ENCODE measurements at regions not wholly inside any gene's neighbourhood (a gene's known extent, or its start where the extent isn't known, plus 50 kb on each side); places are given as distances from the start of the nearest gene placed in this dataset.

GRCh38 chr17:77649717-77650211, 308.7 kb upstream of the TNRC6C start:
- H3K4me3 ChIP-seq (ENCODE audit: low read depth, low read length) = no peak overlapping the region
- DNase-seq (ENCODE audit: low read depth) = no peak

GRCh38 chr17:77651988-77652387, 306.5 kb upstream of the TNRC6C start:
- H3K4me3 ChIP-seq (ENCODE audit: low read depth, low read length) = no peak overlapping the region
- no peak for DNase-seq (ENCODE audit: low read depth)

- H3K4me3 ChIP-seq (ENCODE audit: low read depth, low read length) = no peak overlapping the region
Measured at GRCh38 chr17:77654296-77654695, 304.2 kb upstream of the TNRC6C start.

GRCh38 chr17:77654850-77655249, 303.7 kb upstream of the TNRC6C start:
- DNase-seq (ENCODE audit: low read depth) = no peak
- no peak overlapping the region for H3K4me3 ChIP-seq (ENCODE audit: low read depth, low read length)

More at GRCh38 chr17:77654296-77654695, 304.2 kb upstream of the TNRC6C start:
- DNase-seq (ENCODE audit: low read depth) = no peak

- DNase-seq (ENCODE audit: low read depth) = no peak
- no peak overlapping the region for H3K4me3 ChIP-seq (ENCODE audit: low read depth, low read length)
Measured at GRCh38 chr17:77656054-77656453, 302.4 kb upstream of the TNRC6C start.

- DNase-seq (ENCODE audit: low read depth) = no peak
- H3K4me3 ChIP-seq (ENCODE audit: low read depth, low read length) = no peak overlapping the region
Measured at GRCh38 chr17:77657839-77658238, 300.7 kb upstream of the TNRC6C start.

DNA sequence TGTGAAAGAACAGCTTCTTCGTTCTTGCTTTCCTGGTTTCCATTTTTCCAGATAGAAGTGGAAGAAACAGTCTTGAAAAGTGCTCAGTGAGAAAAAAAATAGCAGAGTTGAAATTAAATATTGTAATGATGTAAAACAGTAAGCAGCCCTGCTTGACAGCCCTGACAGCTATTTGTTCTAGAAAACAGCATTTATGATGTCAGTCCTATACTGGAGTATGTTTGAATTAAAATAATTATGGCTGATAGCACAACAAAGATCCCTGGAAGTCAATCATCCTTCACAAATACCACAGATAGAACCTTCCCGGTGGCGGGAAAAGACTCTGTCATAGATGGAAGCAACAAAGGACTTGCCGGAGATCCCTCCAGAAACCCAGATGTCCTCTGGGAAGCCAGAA, 298.0 kb upstream of the TNRC6C start:
- H3K4me3 ChIP-seq (ENCODE audit: low read depth, low read length) = no peak overlapping the region
- no peak for DNase-seq (ENCODE audit: low read depth)

GRCh38 chr17:77662833-77663232, 295.7 kb upstream of the TNRC6C start:
- no peak overlapping the region for H3K4me3 ChIP-seq (ENCODE audit: low read depth, low read length)
- no peak for DNase-seq (ENCODE audit: low read depth)

- no peak overlapping the region for H3K4me3 ChIP-seq (ENCODE audit: low read depth, low read length)
- DNase-seq (ENCODE audit: low read depth) = no peak
Measured at GRCh38 chr17:77664097-77664729, 294.3 kb upstream of the TNRC6C start.

GRCh38 chr17:77665833-77666232, 292.7 kb upstream of the TNRC6C start:
- DNase-seq (ENCODE audit: low read depth) = no peak
- H3K4me3 ChIP-seq (ENCODE audit: low read depth, low read length) = no peak overlapping the region

- no peak for DNase-seq (ENCODE audit: low read depth)
- H3K4me3 ChIP-seq (ENCODE audit: low read depth, low read length) = no peak overlapping the region
Measured at GRCh38 chr17:77666462-77666861, 292.0 kb upstream of the TNRC6C start.

- DNase-seq (ENCODE audit: low read depth) = no peak
- H3K4me3 ChIP-seq (ENCODE audit: low read depth, low read length) = no peak overlapping the region
Measured at GRCh38 chr17:77666881-77667395, 291.6 kb upstream of the TNRC6C start.

DNA sequence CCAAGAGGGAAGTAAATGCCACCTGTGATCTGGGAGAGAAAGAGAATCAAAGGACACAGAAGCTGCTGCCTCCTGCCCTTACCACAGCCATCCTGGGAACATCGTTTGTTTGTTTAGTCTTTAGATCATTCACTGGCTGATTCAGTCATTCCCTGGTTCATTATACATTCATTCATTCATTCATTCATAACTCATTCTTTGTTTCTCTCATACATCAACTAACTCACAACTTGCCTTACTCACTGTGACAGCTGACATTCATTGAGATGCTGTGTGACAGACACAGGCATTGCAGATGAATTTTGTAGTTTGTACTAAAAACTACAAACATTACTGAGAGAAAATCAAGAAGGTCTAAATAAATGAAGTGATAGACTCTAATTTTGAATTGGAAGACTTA, 291.0 kb upstream of the TNRC6C start:
- DNase-seq (ENCODE audit: low read depth) = no peak
- H3K4me3 ChIP-seq (ENCODE audit: low read depth, low read length) = no peak overlapping the region

DNA sequence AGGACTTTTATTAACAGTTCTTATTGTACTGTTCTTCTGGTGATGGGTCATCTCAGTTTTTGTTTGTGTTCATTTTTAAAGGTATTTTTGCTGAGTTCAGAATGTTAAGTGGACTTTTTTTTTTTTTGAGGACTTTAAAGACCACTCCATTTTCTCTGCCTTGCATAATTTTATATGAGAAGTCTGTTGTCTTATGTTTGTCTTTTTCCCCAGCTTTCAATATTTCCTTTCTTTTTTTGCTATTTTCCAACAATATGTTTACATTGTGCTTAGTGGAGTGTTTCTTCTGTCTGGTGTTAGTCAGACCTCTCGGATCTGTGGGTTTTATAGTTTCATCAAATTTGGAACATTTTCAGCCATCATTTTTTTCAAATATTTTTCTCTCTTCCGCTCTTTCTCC, 290.0 kb upstream of the TNRC6C start:
- DNase-seq (ENCODE audit: low read depth) = no peak
- H3K4me3 ChIP-seq (ENCODE audit: low read depth, low read length) = no peak overlapping the region

- H3K4me3 ChIP-seq (ENCODE audit: low read depth, low read length) = no peak overlapping the region
- DNase-seq (ENCODE audit: low read depth) = no peak
Measured at GRCh38 chr17:77670173-77670572, 288.3 kb upstream of the TNRC6C start.

DNA sequence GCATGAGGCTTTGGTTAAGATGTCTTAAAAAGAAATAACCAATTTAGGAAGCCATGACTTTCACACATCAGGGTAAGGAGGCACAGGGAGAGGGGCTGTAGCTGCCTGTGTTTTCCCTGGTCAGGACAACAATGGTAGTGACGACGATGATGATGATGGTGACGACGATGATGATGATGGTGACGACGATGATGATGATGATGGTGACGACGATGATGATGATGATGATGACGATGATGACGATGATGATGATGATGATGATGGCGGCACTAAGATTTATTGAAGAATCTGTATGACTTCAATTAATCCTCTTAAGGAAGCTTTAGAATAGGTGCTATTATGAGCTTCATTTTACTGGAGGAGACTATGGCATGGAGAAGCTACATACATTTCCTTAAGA, 284.1 kb upstream of the TNRC6C start:
- no peak overlapping the region for H3K4me3 ChIP-seq (ENCODE audit: low read depth, low read length)
- DNase-seq (ENCODE audit: low read depth) = no peak

GRCh38 chr17:77675411-77675810, 283.1 kb upstream of the TNRC6C start:
- H3K4me3 ChIP-seq (ENCODE audit: low read depth, low read length) = no peak overlapping the region
- no peak for DNase-seq (ENCODE audit: low read depth)

DNA sequence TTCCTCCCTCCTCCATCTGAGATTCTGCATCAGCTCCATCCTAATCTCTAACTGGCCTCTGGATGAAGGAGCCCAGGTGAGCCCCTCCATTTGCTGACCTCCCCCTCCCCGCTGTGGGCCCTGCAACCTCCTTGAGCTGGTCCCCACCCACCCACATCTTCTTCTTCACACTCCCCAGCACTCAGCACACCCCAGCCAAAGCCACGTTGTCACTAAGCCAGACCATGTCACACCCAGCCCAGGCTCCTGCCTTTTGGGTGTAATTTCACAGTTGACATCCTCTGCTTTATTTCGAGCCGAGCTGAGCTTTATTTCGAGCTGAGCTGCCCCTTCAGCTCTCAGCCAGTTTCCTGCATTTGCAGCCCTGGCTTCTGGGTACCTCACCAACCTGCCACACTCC, 282.7 kb upstream of the TNRC6C start:
- no peak for DNase-seq (ENCODE audit: low read depth)
- H3K4me3 ChIP-seq (ENCODE audit: low read depth, low read length) = no peak overlapping the region

DNA sequence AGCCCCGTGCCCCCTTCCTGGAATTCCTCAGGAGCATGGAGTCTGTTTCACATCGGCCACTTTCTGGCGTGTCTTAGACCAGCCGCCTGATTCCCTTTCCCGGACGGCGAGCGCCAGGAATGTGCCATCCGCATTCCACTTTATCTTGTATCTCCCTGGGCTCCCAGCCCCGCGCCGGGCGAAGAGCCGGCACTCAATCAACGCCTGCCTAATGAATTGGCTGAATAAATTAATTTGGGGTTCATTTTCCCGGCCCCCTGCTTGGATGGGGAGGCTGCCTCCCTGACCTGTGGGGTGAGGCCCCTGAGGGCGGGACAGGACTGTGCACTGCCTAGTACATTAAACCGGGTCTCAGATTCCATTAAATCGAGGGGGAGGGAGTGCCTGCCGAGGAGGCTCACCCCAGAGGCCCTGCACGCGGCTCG, 282.3 kb upstream of the TNRC6C start:
- DNase-seq (ENCODE audit: low read depth) = no peak
- H3K4me3 ChIP-seq (ENCODE audit: low read depth, low read length) = no peak overlapping the region

GRCh38 chr17:77677211-77677610, 281.3 kb upstream of the TNRC6C start:
- DNase-seq (ENCODE audit: low read depth) = no peak
- H3K4me3 ChIP-seq (ENCODE audit: low read depth, low read length) = no peak overlapping the region

- no peak for DNase-seq (ENCODE audit: low read depth)
Measured at GRCh38 chr17:77677630-77678029, 280.9 kb upstream of the TNRC6C start.

More at GRCh38 chr17:77677630-77678029, 280.9 kb upstream of the TNRC6C start:
- H3K4me3 ChIP-seq (ENCODE audit: low read depth, low read length) = no peak overlapping the region

Measured in skeletal muscle cell (primary cell).